ENCODE measurements at regions not wholly inside any gene's neighbourhood (a gene's known extent, or its start where the extent isn't known, plus 50 kb on each side); places are given as distances from the start of the nearest gene placed in this dataset.

DNA sequence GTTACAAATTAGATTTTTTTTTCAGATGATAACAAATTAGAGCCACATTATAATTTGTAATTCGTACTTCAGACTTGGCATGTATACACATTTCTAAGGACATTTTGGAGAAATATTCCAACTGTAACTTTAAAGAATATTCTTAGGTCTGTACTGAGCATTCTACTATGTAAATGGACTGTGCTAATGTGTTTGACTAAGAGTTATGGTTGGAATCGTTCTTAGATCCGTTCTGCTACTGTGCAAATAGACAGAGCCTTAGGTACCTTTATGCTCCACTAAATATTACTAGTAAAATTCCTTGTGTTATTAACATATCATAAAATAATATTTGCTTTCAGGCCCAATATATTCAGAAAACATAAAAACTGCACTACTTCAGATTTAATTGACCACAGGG lies 1180.0 kb upstream of the TENM3 start:
- Histone ChIP-seq H3K27me3 (ENCODE audit: insufficient read depth, poor library complexity, severe bottlenecking) (peaks cover 8% of the 10 kb centered on the region), H3K9me3 (ENCODE audit: severe bottlenecking) (no peaks in the 10 kb centered on the region), H3K4me1 (ENCODE audit: insufficient read depth, poor library complexity, severe bottlenecking) (no peaks in the 10 kb centered on the region), H3K27ac (ENCODE audit: poor library complexity, severe bottlenecking) (no peak overlapping the region), H3K36me3 (ENCODE audit: low read depth) (no peaks in the 10 kb centered on the region), H3K4me3 (ENCODE audit: severe bottlenecking) (no peak overlapping the region)
- no peak for ATAC-seq (ENCODE audit: low read depth)
- no peak for DNase-seq (ENCODE audit: low spot score)
- TF ChIP-seq, protein P1, sequence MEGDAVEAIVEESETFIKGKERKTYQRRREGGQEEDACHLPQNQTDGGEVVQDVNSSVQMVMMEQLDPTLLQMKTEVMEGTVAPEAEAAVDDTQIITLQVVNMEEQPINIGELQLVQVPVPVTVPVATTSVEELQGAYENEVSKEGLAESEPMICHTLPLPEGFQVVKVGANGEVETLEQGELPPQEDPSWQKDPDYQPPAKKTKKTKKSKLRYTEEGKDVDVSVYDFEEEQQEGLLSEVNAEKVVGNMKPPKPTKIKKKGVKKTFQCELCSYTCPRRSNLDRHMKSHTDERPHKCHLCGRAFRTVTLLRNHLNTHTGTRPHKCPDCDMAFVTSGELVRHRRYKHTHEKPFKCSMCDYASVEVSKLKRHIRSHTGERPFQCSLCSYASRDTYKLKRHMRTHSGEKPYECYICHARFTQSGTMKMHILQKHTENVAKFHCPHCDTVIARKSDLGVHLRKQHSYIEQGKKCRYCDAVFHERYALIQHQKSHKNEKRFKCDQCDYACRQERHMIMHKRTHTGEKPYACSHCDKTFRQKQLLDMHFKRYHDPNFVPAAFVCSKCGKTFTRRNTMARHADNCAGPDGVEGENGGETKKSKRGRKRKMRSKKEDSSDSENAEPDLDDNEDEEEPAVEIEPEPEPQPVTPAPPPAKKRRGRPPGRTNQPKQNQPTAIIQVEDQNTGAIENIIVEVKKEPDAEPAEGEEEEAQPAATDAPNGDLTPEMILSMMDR (IDR thresholded peaks at IDR 0.05; ENCODE audit: poor library complexity, severe bottlenecking) = no peak

DNA sequence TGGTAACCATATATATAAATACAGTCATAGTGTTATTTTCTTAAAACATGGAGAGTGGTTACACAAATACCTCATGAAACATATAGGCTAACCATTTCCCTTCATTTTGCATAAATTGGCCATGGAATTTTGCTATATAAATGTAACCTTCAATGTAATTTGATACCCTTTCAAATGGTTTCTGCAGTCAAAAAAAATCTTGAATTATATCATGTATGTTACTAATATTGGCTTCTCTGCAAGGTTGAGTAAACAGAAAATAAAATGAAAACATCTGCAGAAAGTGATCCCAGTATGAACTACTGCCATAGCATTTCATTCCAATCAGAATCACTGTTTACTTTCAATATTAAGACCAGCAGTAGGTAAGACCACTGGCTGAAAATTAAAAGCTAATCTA lies 1165.9 kb upstream of the TENM3 start:
- no peak overlapping the region for H3K4me3 ChIP-seq (ENCODE audit: severe bottlenecking)
- H3K4me1 ChIP-seq (ENCODE audit: insufficient read depth, poor library complexity, severe bottlenecking) = no peaks in the 10 kb centered on the region
- ATAC-seq (ENCODE audit: low read depth) = no peak
- no peaks in the 10 kb centered on the region for H3K9me3 ChIP-seq (ENCODE audit: severe bottlenecking)
- H3K27ac ChIP-seq (ENCODE audit: poor library complexity, severe bottlenecking) = no peak overlapping the region
- TF ChIP-seq, protein P1 (IDR thresholded peaks at IDR 0.05; ENCODE audit: poor library complexity, severe bottlenecking) = no peak
- no peaks in the 10 kb centered on the region for H3K36me3 ChIP-seq (ENCODE audit: low read depth)
- DNase-seq (ENCODE audit: low spot score) = no peak
- H3K27me3 ChIP-seq (ENCODE audit: insufficient read depth, poor library complexity, severe bottlenecking) = no peaks in the 10 kb centered on the region

DNA sequence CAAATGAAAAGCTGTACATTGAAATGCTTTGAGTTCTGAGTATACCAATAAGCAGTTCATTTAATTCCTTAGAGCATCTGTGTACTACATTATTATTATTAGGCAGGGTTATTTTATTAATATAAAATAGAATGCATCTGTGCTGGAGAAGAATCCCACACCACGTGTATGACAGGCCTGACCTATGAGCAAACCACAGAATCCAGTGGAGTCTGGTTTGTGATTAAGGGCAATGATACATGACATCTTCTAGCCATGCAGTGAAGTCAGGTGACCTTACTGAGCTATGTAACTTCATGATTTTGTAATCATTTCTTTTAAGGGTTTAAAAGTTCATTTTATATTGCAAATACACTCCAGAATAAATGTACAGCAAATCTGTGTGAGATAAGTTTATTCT lies 1165.0 kb upstream of the TENM3 start:
- H3K4me1 ChIP-seq (ENCODE audit: insufficient read depth, poor library complexity, severe bottlenecking) = no peaks in the 10 kb centered on the region
- no peak overlapping the region for H3K27ac ChIP-seq (ENCODE audit: poor library complexity, severe bottlenecking)
- no peaks in the 10 kb centered on the region for H3K27me3 ChIP-seq (ENCODE audit: insufficient read depth, poor library complexity, severe bottlenecking)
- no peak overlapping the region for H3K4me3 ChIP-seq (ENCODE audit: severe bottlenecking)
- no peaks in the 10 kb centered on the region for H3K36me3 ChIP-seq (ENCODE audit: low read depth)
- TF ChIP-seq, protein P1 (IDR thresholded peaks at IDR 0.05; ENCODE audit: poor library complexity, severe bottlenecking) = no peak
- no peaks in the 10 kb centered on the region for H3K9me3 ChIP-seq (ENCODE audit: severe bottlenecking)
- no peak for DNase-seq (ENCODE audit: low spot score)
- no peak for ATAC-seq (ENCODE audit: low read depth)

DNA sequence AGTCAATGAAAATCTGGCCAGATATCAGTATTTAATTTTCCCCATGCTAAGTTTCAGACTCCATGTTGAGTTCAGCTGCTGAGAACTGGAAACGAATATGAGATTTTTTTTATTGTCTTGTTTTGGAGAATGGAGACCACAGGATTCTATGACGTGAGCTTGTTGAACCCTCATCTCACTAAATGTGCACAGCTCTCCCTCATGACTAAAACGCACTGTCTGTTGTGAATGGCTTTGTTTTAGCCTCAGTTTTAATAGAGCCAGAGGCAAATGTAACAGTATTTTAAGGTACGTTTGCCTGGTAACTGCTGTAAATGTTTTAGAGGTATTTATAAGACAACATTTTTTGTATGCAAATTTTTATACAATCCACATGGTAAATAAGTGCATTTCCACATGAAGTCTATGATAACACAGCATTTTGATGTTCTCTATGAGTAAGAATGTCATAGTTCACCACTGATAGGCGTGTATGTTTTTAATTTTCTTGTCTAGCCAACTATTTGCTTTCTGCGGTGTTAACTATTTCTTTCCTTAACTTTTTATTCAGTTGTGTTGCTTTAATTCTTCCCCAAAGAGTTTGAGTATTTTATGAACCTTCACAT lies 1159.3 kb upstream of the TENM3 start:
- ATAC-seq (ENCODE audit: low read depth) = no peak
- Histone ChIP-seq H3K36me3 (ENCODE audit: low read depth) (no peaks in the 10 kb centered on the region), H3K27ac (ENCODE audit: poor library complexity, severe bottlenecking) (no peak overlapping the region), H3K4me3 (ENCODE audit: severe bottlenecking) (no peak overlapping the region), H3K27me3 (ENCODE audit: insufficient read depth, poor library complexity, severe bottlenecking) (no peaks in the 10 kb centered on the region), H3K4me1 (ENCODE audit: insufficient read depth, poor library complexity, severe bottlenecking) (no peaks in the 10 kb centered on the region), H3K9me3 (ENCODE audit: severe bottlenecking) (peaks cover 2% of the 10 kb centered on the region)
- TF ChIP-seq, protein P1 (IDR thresholded peaks at IDR 0.05; ENCODE audit: poor library complexity, severe bottlenecking) = no peak
- DNase-seq (ENCODE audit: low spot score) = no peak

DNA sequence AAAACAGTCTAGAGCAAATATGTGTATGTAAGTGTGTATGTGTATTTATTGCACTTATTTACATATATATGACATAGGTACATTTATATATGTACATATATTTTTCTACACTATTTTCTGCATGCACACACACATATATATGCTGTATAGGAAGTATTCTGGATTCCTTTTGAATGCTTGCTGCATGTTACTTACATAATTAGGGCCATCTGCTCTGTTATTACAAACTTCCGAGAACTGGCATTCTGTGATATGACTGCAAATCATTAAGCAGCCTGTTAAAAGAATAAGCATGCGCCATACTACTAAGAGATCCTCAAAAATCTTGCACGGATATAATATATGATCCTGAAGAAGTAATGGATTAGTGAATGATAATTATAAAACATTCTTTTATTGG lies 1157.6 kb upstream of the TENM3 start:
- no peak for DNase-seq (ENCODE audit: low spot score)
- Histone ChIP-seq H3K27me3 (ENCODE audit: insufficient read depth, poor library complexity, severe bottlenecking) (no peaks in the 10 kb centered on the region), H3K4me3 (ENCODE audit: severe bottlenecking) (no peak overlapping the region), H3K9me3 (ENCODE audit: severe bottlenecking) (peaks cover 2% of the 10 kb centered on the region), H3K36me3 (ENCODE audit: low read depth) (no peaks in the 10 kb centered on the region), H3K27ac (ENCODE audit: poor library complexity, severe bottlenecking) (no peak overlapping the region), H3K4me1 (ENCODE audit: insufficient read depth, poor library complexity, severe bottlenecking) (no peaks in the 10 kb centered on the region)
- TF ChIP-seq, protein P1 (IDR thresholded peaks at IDR 0.05; ENCODE audit: poor library complexity, severe bottlenecking) = no peak
- ATAC-seq (ENCODE audit: low read depth) = no peak

Measured in RWPE2 (cell line).